OCI-LY1 (cell line): ENCODE measurements at regions not wholly inside any gene's neighbourhood (a gene's known extent, or its start where the extent isn't known, plus 50 kb on each side); places are given as distances from the start of the nearest gene placed in this dataset.

Source experiments
- H2AFZ ChIP-seq: fragments of 200-600 bp; sonication (generic), shearing (Covaris generic); 2 replicates; pipeline ENCODE4 v1.6.0; 2014; ENCODE audit warnings: antibody characterized with exemption, mild to moderate bottlenecking, low read length
- H3F3A ChIP-seq: fragments of 200-600 bp; sonication (generic), shearing (Covaris generic); 2 replicates; pipeline ENCODE4 v1.6.0; 2014; ENCODE audit warnings: mild to moderate bottlenecking, antibody characterized with exemption, low read length, moderate library complexity; ENCODE audit not compliant: insufficient read depth
- H3K27ac ChIP-seq: fragments of 200-600 bp; sonication (generic); 2 replicates; pipeline ENCODE4 v1.5.1; 2014; ENCODE audit warnings: low read length, mixed run types, mild to moderate bottlenecking, low read depth; ENCODE audit not compliant: poor library complexity, severe bottlenecking
- H3K27me3 ChIP-seq: fragments of 200-600 bp; sonication (generic); 2 replicates; pipeline ENCODE4 v1.6.0; 2014; ENCODE audit warnings: antibody characterized with exemption, mild to moderate bottlenecking, low read length, moderate library complexity; ENCODE audit not compliant: insufficient read depth
- H3K36me3 ChIP-seq: fragments of 200-600 bp; sonication (generic); 2 replicates; pipeline ENCODE4 v1.6.1; 2014; ENCODE audit warnings: mild to moderate bottlenecking, antibody characterized with exemption, low read length, moderate library complexity, mixed read lengths; ENCODE audit not compliant: insufficient read depth
- H3K4me1 ChIP-seq: fragments of 200-600 bp; sonication (generic); 2 replicates; pipeline ENCODE4 v1.5.1; 2014; ENCODE audit warnings: mild to moderate bottlenecking, low read length, moderate library complexity; ENCODE audit not compliant: insufficient read depth, severe bottlenecking
- H3K4me2 ChIP-seq: fragments of 200-600 bp; sonication (generic), shearing (Covaris generic); 2 replicates; pipeline ENCODE4 v1.6.1; 2014; ENCODE audit warnings: low read length
- H3K4me3 ChIP-seq: fragments of 200-600 bp; sonication (generic); 2 replicates; pipeline ENCODE4 v1.5.1; 2014; ENCODE audit warnings: low read length, low read depth, mild to moderate bottlenecking, mixed read lengths; ENCODE audit not compliant: poor library complexity, severe bottlenecking
- H3K79me2 ChIP-seq: fragments of 200-600 bp; shearing (Covaris generic); 2 replicates; pipeline ENCODE4 v1.6.1; 2016; ENCODE audit warnings: mixed run types, low read length, mixed read lengths; ENCODE audit not compliant: insufficient read depth
- H3K9ac ChIP-seq: fragments of 200-600 bp; sonication (generic), shearing (Covaris generic); 2 replicates; pipeline ENCODE4 v1.6.1; 2014; ENCODE audit warnings: mild to moderate bottlenecking, low read length, mixed read lengths
- H3K9me2 ChIP-seq: fragments of 200-600 bp; sonication (generic), shearing (Covaris generic); 2 replicates; pipeline ENCODE4 v1.6.1; 2014; ENCODE audit warnings: low read depth, mild to moderate bottlenecking, low read length, mixed read lengths
- H3K9me3 ChIP-seq: fragments of 200-600 bp; shearing (Covaris generic); 2 replicates; pipeline ENCODE4 v1.6.1; 2014; ENCODE audit warnings: low read length, mixed read lengths
- H4K20me1 ChIP-seq: fragments of 200-600 bp; sonication (generic), shearing (Covaris generic); 2 replicates; pipeline ENCODE4 v1.6.0; 2016; ENCODE audit warnings: mild to moderate bottlenecking, low read length; ENCODE audit not compliant: insufficient read depth
- EZH2 ChIP-seq: fragments of 200-600 bp; sonication (generic), shearing (Covaris generic); IDR thresholded peaks from 2 replicates; pipeline ENCODE4 v1.8.0; 2017; ENCODE audit warnings: borderline replicate concordance, mixed run types, mild to moderate bottlenecking, antibody characterized with exemption, low read length, moderate library complexity, mixed read lengths
- TF ChIP-seq, protein P1 (sequence below): fragments of 200-600 bp; sonication (generic), shearing (Covaris generic); IDR thresholded peaks from 2 replicates; pipeline ENCODE4 v1.5.1; 2017; ENCODE audit warnings: mild to moderate bottlenecking, antibody characterized with exemption, low read length, moderate library complexity, mixed read lengths

DNA sequence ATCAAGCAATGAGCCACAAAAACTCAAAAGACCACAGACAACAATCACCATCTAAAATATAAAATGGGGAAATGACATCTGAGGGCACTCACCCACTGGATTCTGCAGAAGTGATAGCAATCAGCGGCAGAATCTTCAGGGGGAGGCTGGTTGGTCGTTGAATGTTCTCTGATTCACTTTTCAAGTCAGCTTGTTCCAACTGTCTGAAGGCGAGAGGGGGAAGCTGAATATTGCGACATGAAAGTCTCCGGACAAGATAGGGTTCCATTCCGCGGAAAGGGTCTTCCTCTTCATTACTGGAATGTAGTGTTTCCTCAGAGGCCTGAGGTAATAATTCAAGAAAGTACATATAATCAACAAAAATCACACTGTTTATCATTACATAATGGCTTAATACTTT, 94.9 kb upstream of the PDE4D start:
- no peaks in the 10 kb centered on the region for H3K27me3 ChIP-seq
- H3F3A ChIP-seq, result no peaks in the 10 kb centered on the region
- H3K4me1 ChIP-seq, result no peaks in the 10 kb centered on the region
- H3K9ac ChIP-seq, result no peak overlapping the region
- no peak for TF ChIP-seq EZH2
- TF ChIP-seq, protein P1, sequence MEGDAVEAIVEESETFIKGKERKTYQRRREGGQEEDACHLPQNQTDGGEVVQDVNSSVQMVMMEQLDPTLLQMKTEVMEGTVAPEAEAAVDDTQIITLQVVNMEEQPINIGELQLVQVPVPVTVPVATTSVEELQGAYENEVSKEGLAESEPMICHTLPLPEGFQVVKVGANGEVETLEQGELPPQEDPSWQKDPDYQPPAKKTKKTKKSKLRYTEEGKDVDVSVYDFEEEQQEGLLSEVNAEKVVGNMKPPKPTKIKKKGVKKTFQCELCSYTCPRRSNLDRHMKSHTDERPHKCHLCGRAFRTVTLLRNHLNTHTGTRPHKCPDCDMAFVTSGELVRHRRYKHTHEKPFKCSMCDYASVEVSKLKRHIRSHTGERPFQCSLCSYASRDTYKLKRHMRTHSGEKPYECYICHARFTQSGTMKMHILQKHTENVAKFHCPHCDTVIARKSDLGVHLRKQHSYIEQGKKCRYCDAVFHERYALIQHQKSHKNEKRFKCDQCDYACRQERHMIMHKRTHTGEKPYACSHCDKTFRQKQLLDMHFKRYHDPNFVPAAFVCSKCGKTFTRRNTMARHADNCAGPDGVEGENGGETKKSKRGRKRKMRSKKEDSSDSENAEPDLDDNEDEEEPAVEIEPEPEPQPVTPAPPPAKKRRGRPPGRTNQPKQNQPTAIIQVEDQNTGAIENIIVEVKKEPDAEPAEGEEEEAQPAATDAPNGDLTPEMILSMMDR, result no peak
- H3K9me2 ChIP-seq, result no peaks in the 10 kb centered on the region
- no peak overlapping the region for H3K4me3 ChIP-seq
- no peak overlapping the region for H3K4me2 ChIP-seq
- no peak overlapping the region for H3K27ac ChIP-seq
- no peaks in the 10 kb centered on the region for H3K9me3 ChIP-seq
- no peaks in the 10 kb centered on the region for H3K79me2 ChIP-seq
- no peak overlapping the region for H2AFZ ChIP-seq
- no peaks in the 10 kb centered on the region for H4K20me1 ChIP-seq
- H3K36me3 ChIP-seq, result no peaks in the 10 kb centered on the region

DNA sequence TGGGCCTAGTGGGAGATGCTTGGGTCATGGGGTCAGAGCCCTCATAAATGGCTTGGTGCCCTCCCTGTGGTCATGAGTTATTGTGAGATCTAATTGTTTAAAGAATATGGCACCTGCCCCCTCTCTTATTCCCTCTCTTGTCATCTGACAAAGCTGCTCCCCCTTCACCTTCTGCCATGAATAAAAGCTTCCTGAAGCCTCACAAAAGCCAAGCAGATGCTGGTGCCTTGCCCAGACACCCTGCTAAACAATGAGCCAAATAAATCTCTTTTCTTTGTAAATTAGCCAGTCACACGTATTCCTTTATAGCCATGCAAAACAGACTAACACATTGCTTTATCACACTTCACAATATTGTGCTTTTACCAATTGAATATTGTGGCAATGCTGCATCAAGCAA, 82.8 kb upstream of the PDE4D start:
- TF ChIP-seq EZH2, result no peak
- TF ChIP-seq, protein P1, result no peak

DNA sequence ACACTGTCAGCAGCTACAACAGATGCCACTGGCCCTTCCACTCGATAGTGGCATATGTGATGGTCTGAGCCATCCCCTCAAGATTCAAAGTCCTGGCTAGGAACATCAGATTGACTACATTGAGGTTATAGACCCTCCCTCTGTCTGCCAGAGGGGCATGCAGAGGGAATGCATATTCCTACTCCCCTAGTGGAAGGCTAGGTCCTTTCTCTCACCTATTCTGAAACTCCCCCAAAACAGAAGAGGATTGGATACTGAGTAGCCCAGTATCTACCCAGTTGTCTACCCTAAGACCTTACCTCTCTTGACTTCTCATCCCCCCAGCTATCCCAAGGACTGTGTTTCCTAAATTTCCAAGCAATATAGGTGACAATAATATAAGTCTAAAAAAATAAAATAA, 78.5 kb upstream of the PDE4D start:
- Histone ChIP-seq H3F3A (no peaks in the 10 kb centered on the region), H3K27me3 (no peaks in the 10 kb centered on the region), H3K4me2 (no peak overlapping the region)

More for the DNA sequence above, 82.8 kb upstream of the PDE4D start:
- Histone ChIP-seq H3K9me3 (no peaks in the 10 kb centered on the region), H3K9ac (no peak overlapping the region), H3K4me1 (no peaks in the 10 kb centered on the region), H3K27ac (no peak overlapping the region), H3K36me3 (no peaks in the 10 kb centered on the region), H3K4me2 (no peak overlapping the region), H4K20me1 (no peaks in the 10 kb centered on the region), H3K4me3 (no peak overlapping the region), H3K79me2 (no peaks in the 10 kb centered on the region), H2AFZ (no peak overlapping the region), H3K27me3 (no peaks in the 10 kb centered on the region), H3K9me2 (no peaks in the 10 kb centered on the region), H3F3A (no peaks in the 10 kb centered on the region)

More for the DNA sequence above, 78.5 kb upstream of the PDE4D start:
- Histone ChIP-seq H3K4me3 (no peak overlapping the region), H3K9me3 (no peaks in the 10 kb centered on the region), H3K9ac (no peak overlapping the region), H3K36me3 (no peaks in the 10 kb centered on the region), H4K20me1 (no peaks in the 10 kb centered on the region), H3K4me1 (no peaks in the 10 kb centered on the region), H2AFZ (no peak overlapping the region), H3K79me2 (no peaks in the 10 kb centered on the region), H3K27ac (no peak overlapping the region), H3K9me2 (no peaks in the 10 kb centered on the region)
- TF ChIP-seq EZH2, result no peak
- TF ChIP-seq, protein P1, result no peak
